HG03460 (cell line): ENCODE measurements at regions not wholly inside any gene's neighbourhood (a gene's known extent, or its start where the extent isn't known, plus 50 kb on each side); places are given as distances from the start of the nearest gene placed in this dataset.

ENCODE experiments used
- ATAC-seq: cut with Tn5 transposase; IDR thresholded peaks from one replicate; pipeline ENCODE4 v1.9.1; 2021; ENCODE audit not compliant: unreplicated experiment

DNA sequence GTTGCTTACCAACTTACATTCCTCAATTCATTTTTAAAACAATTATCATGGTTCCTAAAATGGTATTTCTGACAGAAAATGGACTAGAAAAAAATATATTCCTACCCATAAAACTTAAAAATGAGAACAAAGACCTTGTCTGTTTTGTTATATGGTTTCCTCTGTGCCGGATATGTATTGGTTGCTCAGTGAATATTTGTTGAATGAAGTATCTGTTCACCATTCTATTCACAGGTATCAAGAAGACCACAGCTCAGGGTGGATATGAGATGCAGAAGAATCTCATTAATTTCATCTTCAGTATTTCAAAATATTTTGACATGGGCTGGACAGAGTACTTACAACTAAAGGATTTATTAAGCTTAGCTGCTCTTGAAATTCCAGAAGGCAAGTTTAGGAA lies 58.1 kb downstream of the TUSC7 start:
- no peak for ATAC-seq

DNA sequence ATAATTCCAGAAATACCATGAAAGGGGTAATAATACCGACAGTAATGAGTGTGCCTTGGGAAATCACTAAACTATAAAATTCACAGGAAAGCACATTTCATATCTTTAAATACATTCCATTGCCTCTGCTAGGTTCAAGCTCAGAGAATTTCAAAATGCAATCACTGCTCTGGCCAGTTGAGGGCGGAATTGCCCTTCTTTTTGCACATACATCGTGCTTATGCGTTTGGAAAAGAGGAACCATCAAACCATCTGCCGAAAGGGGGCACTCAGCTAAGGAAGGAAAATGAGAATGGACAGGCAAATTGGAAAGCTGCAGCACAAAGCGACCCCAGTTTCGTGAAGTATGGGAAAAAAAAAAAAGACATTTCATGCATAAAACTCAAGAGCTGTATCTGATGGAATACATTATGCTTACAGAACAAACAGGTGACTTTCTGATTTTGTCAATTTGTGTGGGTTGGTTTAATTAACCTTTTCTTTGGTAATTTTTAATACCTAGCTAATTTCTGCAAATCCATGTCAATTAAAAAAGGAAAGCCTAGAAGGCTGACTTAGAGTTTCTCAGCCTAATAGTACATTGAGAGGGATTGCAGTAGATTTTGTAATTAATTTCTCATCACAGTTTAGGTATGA lies 61.4 kb downstream of the TUSC7 start:
- peak; percentile 99 for ATAC-seq

DNA sequence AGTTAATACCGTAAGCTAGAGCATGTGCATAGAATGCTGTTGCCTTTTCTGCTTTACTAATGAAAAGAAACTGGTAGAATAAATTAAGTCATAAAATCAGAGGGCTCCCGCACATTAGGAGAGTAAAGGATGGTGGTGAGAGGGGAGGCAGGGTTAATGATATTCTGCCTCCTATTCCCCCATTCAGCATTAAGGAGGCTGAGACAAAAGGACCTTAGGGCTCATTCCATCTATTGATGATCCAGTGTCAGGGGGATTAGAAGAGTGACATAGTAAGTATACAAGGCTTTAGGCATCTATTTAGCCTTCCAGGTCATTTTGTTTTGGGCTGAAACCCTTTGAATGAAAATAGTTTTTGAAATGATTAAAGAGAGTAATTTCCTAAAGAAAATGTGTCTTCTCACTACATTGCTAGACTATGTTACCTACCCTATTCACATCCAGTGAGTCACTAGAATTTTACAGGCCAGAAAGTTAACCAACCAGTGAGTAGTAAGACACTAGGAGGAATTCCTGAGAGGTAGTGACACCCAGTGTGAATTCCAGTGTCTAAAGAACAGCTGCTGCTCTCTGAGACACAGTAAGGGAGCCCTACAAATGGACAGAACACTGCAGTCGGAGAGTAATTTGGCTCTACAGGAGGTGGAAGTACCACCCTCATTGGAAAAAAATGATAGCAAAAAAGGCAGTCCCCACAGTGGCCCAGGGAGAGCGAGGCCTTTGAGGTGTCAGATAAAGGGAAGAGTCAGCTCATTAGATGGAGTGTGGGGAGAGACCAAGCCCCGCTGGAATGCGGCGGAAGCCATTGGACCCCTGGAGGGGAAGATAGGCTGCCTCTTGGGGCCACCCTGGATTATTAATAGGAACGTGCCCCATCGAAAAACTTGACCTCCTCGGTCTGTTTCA lies 67.6 kb downstream of the TUSC7 start:
- ATAC-seq = no peak

DNA sequence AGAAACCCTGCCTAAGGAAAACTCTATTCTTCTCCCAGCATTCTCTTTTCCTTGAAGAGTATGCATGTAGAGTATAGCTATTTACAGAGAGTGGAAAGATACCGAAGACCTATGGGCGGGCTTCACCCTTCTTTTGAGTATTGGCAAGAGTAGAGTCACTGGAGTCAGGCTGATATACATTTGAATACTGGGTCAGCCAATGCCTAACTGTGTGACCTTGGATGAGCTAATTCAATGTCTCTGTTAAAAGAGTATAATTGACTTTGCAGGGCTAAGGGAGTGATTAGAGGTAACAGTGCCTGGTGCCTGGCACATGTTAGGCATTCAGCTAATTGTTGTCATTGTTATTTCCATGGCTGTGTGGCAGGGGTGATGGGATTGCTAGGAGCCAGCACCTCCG lies 75.6 kb downstream of the TUSC7 start:
- ATAC-seq = no peak

DNA sequence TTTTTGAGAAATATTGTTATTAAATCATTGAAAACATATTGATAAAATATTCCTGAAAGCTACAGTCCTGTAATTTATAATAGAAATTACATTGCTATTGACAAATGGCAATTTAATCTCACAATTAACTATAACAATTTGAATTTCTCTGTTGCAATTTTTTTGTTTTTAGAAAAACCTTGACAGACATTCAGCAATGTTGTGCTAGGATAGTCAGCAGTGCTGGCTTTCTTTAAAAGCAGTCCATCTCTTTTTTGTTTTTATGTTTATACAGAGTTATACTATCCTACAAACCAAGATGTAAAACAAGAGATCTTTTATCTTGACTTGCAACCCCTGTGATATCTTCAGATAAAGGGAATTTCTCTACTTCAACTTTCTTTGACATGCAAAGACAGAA lies 93.1 kb downstream of the TUSC7 start:
- no peak for ATAC-seq

DNA sequence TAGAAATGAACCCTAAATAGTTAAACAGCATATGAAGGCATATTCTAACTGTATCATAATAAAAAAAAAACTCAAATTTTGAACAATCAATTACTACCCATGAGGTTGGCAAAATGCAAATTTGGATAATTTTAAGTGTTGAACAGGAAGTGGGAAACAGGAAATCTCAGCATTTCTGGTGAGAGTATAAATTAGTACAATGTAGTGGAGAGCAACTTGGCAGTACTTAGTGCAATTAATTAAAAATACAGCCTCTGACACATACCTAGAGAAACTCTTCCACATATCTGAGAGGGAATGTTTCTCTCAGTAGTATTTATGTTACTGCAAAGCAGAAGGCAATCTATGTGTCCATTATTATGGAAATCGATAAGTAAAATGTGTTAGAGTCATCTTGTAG lies 96.8 kb downstream of the TUSC7 start:
- no peak for ATAC-seq

DNA sequence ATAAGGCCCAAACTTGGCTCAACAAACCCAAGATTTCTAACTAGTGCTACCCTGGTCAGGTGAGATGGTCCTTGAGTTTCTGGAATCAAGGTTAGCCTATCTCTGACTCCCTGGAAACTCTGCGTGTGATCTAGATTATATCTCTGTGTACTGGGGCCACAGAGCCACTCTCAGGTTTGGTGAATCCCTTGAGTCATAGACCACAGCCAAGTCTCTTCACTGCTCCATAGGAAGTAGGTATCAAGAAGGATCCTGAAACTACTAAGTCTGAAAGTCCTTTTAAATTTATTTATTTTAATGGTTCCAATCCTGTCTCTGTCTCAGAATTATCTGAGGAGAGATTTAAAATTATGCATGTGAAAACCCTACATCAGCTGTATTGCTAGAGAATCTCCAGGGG lies 99.1 kb downstream of the TUSC7 start:
- no peak for ATAC-seq

DNA sequence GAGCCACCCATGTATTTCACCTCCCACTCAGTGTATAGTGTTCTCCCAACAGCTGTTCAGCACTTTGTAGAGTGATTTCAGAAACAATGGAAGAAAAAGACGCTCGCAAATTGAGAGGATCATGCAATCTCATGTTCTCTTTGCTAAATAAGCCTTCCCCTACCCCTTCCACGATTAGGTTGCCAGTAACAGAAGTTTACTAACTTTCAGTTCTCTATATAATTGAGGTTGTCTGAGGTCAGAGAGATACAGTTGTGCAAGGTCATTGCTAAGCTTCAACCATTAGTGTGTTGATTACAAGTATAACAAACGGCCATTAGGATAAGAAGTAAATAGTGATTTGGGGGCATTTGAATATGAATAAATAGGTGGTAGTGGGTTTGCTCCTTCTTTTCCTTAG lies 99.6 kb downstream of the TUSC7 start:
- no peak for ATAC-seq

DNA sequence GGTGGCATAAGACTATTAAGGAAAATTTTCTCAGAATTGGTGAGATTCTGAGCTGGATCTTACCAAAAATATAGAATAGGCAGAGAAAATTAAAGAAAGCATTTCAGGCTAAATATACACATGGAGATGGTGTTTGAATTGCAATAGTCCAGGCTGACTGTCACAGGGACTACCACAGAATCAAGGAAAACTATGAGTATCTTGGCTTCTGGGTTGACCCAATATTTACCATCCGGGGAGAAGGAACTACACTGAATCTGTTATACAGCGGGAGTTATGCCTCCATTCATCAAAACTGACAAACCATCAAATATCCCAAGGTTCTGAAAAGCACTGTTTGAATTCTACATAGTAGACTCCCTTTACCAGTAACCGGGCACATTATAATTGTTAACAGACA lies 102.2 kb downstream of the TUSC7 start:
- no peak for ATAC-seq

DNA sequence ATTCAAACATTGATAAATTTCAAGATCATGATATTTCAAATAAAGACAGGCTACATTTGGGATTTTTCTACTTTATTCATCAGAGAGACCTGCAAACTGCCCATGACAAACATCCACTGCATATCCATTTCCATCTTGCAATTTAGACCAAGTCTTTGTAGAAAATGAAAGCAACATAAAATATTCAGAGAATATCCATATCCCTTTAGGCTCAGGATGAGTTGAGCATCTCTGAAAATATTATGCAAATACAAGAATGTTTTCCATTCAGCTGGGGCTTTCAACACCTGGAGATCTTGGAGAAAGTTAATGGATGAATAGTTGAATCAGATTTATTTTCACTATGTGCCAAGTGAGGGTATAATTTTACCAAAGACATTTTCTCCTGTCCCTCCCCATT lies 103.4 kb downstream of the TUSC7 start:
- no peak for ATAC-seq

DNA sequence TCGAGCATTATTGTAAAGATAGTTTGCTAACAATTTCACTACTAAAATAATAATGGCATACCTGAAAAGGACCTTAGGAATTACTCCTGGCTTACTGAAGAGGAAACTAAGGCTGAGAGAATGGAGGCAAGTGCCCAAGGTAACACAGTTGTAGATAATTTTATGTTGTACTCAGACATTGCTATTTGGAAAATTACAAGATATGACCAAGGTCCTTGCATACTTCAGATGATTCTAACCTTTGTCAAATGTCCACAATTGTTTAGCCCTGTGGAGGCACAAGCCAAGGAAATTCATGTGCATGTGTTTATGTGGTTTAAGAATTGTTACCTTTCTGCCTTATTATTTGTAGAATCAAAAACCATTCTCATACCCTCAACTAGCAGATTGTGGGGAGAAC lies 105.7 kb downstream of the TUSC7 start:
- no peak for ATAC-seq

DNA sequence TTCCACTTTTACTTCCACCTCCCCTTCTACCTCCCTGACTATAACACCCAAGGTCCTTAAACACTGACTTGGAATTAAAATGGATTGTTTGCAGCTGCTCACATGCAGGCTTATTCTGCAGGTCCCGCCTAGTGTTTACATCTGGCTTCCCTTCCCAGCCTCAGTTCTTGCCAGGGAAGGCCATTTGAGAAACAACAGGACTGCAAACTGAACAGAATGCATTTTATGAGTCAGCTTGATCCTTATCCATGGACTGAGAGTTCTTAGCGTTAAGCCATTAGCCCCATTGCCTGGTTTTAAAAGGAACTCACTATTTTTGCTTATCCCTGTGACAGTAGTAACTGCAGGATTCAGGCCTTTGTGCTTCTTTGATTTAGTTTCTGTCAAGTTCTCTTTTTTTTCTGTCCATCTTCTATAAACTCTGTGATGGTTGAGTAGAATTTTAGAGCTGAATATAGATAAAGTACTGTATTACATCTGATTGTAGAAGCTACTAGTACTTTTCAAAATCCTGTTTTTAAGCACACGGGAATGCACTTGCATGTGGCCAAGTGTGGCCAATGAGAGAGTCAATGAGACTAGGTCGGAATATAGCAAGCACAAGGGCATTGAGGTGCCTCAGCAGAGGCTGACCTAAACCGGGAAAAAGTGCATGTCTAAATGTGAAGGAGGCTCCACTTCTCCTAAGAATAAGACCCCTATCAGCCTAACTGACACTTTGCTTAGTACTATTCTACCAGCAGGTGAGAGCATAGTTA lies 106.4 kb downstream of the TUSC7 start:
- ATAC-seq = no peak

DNA sequence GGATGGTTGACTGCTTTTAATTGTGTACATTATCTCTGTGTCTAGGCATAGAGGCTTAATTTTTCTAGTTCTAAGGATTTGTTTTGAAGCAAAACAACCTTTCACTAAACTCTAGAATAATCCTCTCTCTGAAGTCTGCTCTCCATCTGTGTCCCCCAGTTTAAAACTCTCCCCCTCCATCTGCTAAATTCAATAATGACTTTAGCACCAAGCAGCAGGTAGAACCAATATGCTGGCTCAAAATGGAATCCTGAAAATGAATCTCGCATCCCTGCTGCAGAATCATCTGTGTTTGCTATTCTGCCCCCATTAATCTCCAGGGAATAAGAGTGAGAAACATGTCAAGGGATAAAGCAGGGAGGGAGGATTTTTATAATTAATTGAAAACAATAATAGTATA lies 111.8 kb downstream of the TUSC7 start:
- ATAC-seq = no peak

DNA sequence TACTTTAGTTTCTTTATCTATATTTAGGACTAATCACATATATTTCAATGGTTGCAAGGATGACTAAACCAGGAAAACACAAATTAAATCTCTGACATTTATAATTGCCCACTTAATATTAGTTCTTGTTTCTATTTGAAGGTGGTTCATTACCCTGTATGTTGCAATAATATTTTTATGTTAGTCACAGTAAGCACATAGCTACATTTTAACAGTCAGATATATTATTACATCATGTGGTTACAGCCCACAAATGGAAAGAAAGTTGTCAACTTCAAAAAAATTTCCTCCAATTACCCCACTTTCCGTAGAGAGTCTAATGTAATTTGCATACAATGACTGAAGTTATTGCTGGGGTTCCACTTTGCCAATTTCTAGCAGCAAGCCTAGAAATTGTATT lies 114.6 kb downstream of the TUSC7 start:
- ATAC-seq = no peak

DNA sequence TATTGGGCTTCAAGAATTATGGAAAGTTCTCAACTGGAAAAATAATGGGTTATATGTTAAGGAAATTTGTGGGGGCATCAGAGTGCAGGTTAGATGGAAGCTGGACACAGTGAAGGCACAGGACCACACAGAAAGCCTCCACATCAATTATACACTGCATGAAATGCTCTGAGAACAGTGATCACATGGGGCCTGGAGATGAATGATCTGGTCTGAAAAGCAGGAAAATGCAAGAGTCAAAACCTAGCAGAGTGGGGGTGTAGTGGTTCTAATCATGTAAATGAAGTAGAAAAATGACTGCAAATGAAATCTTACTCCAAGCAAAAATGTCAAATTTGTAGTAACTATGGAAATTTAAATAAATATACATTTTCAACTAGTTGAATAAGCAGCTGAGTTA lies 123.6 kb downstream of the TUSC7 start:
- no peak for ATAC-seq

DNA sequence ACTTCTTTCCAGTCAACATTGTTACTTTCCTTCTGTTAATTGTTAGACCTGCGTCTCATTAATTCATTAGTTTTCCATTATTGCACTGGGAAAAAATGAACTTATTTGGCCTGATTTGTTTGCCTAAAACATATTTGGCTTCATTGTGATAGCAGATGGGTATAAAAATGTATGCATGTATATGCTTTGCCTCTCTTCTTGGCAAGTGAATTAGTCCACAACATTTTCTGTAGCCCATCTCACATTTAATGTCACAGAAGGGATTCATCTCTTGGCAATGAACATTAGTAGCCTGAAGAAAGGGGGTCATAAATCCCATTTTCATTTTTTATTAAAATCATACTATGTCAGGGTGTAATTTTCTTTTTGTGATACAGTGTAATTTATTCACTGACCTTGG lies 125.2 kb downstream of the TUSC7 start:
- ATAC-seq = no peak

DNA sequence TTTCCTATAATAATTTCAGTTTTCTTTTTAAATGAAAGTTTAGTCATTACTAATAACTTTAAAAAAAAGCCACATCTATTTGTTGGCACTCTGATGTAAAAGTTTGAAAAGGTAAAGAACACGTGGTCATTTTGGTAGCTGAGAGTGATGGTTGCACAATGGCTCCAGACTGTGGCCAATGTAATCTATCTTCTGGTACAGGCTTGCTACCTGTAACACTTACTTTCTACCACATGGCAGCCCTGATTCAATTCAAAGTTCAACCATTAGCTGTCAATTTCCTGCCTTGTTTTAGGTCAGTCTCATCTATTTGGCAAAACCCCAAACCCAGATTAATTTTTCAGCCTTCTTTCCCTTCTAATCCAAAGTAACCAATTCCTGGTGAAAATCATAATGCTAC lies 126.1 kb downstream of the TUSC7 start:
- ATAC-seq = no peak

DNA sequence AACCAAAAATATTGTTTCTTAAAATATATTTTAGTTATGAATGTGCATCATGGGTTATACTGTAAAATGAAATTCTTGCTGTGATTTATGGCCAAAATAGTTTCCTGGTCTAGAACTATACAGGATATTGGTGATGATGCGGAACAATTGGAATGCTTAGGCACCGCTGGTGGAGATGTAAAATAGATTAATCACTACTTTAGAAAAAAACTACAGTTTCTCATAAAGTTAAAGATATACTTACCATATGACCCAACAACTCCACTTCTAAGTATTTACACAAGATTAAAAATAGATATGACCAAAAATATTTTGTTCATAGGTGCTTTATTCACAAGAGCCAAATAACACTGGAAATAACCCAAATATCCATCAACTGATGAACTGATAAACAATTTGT lies 126.7 kb downstream of the TUSC7 start:
- ATAC-seq = no peak

DNA sequence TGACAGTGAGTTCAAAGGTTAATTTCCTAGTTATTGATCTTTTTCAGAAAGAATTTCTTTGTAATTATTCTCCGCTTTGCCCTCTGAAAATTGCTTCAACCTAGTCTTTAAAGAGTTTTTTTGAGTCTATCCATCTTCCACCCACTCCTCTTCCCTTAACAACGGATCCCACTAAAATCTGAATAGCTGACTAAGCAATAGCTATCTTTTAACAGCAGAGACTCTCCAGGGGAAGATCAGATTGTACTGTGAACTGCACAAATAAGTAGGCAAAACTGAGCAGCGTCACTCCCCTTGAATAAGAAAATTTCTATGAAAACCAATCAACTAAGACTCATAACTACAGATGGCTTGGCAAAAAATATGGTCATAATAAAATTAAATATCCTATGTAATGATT lies 127.9 kb downstream of the TUSC7 start:
- ATAC-seq = no peak

DNA sequence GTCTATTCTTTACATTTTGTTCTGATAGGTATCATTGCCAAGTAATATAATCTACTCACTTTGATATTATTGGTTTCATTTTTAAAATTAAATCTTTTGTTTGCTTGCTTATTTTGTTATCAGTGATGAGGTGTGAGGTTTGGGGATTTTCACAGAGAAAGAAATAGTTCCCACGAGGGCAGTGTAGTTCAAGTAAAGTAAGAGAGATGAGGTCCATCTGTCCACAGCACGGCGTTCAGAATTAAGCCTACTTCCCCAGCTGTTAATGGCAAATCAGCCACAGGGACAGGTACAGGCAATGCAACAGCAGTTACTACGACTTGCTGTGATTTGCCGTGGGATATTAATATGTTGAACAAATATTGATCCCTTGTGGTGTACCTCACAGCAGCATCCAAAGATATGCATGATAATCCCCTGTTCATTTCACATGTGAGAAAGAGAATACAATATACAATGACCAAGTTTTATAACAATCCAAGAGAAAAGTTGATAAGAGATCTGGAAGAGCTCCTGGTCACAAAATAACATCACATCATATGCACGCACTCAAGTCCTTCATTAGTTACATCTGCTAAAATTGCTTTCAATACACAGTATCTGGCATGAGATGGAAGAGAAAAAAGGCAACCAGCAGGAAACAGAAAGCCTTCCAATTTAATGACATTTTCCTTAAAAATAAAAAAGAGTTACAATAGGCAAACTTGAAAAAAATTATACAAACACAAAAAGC lies 131.6 kb downstream of the TUSC7 start:
- ATAC-seq = no peak

DNA sequence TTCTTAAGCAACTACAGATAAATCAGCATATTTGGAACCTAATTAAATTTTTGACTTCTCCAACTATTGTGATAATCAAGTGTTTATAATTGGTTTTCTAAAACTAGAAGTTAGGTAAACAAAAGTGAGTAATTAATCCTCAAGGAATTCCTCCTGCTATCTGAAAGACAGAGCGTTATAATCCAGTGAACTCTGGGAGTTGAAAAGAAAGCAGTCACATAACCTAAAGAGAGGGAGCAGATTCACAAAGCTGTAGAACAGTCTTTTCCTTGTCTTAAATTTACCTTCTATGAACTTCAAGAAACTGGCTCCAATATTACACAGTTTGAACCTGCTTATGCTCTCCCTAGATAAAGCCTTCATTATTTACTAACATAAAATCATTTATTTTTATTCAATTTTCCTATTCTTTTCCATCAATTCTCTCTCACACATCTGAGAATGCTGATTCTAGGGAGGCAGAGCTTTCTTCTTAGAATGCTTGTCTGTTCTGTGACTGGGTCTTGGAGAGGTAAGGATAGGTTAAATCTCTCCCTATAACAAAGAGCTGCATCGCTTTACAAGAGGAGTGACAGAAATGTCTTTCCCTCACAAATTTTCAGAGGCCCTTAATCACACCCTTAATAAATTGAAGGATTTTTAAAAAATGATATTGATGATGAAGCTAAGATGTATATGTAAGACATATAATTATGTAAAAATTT lies 132.8 kb downstream of the TUSC7 start:
- ATAC-seq = no peak
